Activated CD4-positive, alpha-beta T cell treated with anti-CD3 and anti-CD28 coated beads, Interleukin-10, Interleukin-2, amounts not matched to agents 100 ng/mL and 50 ng/mL, durations not matched to agents 16 hours and 8 hours (primary cell): ENCODE measurements at regions not wholly inside any gene's neighbourhood (a gene's known extent, or its start where the extent isn't known, plus 50 kb on each side); places are given as distances from the start of the nearest gene placed in this dataset.
A peak's percentile ranks its signal among the peaks of the same experiment; 100 is the strongest.
"Not testable (repeated sequence)": the region's sequence is repeated elsewhere in the genome, so short reads cannot be mapped to it uniquely, and the experiment has no call there.

Source experiments
- DNase-seq: peaks from one replicate; pipeline ENCODE4 v3.0.0-alpha.2; 2020

DNA sequence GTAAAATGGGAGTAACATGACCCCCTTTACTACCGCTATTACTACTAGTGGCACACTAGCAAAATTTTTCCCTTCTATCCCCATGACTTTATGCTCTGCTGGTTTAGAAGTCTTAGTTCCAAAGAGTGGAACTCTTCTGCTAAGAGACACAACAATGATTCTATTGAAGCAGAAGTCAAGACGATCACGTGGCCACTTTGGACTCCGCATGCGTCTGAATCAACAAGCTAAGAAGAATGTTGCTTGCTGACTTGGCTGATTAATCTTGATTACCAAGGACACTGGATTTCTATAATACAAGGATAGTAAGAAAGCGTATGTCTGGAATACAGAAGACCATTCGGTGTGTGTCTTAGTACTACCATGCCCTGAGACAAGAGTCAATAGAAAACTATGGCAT lies 244.7 kb upstream of the BTBD3 start:
- no peak for DNase-seq

DNA sequence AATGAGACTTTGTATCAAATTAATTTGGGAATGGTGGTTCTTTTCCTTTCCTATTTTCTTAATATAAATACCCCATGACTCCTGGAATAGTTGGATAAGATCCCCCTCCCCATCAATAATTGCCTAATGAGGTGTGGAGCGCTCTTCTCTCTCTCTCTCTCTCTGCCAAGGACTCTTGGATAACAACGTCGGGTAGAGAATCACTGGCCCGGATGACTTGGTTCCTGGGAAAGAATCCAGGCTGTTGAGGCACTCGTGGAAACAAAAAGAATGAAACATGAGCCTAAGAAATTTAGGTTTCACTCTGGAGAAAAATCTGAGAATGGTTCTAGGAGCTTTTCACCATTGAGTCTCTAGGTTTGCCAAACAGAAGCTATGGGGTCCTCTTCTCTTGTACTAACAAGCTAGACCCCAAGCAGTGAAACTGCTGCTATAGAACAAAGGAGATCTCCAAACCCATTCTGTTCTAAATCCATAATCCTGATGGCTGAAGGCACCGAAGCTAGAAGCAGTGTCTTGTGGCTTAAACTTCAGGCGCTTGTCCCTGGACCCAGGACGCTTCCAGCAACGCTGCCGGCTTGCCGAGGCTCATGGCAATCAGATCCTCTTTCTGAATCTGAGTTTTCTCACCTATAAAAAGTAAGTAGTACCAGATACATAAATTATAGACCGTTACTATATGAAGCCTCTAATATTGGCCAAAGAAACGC lies 241.6 kb upstream of the BTBD3 start:
- no peak for DNase-seq

GRCh38 chr20:11676630-11677287 lies 240.9 kb upstream of the BTBD3 start:
- peak; percentile 18 for DNase-seq

- no peak for DNase-seq
These were observed 240.3 kb upstream of the BTBD3 start for GRCh38 chr20:11677428-11677827.

DNA sequence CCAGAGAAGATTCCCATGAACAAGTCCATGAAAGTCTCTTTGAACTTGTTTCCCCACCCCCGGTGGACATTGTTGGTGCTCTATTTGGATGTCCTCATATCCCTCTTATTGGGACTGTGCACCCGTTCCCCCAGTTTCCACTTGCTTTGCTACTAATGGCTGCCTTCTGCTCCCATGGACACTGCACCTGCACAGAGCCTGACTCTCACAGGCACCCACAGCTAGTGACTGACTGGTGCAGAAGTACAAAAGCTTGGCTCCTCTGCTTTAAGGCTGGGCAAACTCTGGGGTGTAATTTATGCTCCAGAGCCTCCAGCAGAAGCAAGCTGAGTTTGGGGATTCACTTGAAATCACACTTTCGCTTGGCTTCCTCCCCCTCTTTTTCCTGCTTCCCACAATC lies 239.9 kb upstream of the BTBD3 start:
- no peak for DNase-seq

DNA sequence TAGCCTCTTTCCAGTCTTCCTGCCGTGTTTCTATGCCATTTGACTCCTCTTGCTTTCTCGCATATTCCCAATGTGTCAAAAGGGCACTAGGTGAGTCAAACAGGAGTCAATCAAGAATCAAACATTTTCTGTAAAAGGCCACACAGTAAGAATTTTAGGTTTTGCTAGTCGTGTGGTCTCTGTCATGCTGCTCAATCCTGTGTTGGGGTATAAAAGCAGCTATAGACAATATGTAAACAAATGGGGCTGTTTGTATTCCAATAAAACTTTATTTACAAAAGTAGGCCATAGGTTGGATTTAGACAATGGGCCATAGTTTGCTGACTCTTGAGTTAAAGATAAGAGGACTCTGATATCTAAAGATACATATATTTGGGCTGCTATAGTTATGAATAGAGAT lies 235.4 kb upstream of the BTBD3 start:
- no peak for DNase-seq

- no peak for DNase-seq
These were observed 231.5 kb upstream of the BTBD3 start for GRCh38 chr20:11686195-11686594.

DNA sequence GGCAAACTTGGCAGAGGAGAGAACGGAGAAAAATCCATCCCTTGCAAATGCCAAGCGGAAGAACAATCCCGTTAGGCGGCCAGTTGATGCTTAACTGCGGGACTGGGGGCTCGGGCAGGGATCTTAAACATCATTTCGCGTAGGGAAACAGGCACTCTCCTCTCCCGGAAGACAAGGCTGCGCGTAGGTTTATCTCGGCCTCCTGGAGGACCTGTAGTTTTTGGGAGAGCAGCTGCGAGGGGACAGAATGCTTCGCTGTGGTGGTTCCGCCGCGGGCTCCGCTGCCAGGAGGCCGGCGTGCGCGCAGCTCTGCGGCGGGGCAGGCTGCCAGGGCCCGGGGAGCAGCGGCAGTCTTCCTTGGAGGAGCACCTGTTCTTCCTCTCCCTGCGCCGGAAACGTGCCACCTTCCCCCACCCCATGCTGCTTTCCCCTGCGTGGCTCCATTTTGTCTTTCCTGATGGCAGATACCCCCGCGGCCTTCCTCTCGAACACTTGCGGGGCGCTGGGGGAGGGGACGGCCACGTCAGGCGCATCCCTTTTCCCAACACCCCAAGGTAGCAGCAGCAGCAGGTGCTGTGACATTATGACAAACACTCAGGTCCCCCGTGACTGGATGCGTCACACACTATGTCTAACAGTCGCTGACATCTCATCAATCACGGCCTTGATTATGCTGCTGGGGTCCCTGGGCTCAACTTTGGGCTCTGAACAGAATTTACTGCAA lies 230.7 kb upstream of the BTBD3 start:
- no peak for DNase-seq

DNA sequence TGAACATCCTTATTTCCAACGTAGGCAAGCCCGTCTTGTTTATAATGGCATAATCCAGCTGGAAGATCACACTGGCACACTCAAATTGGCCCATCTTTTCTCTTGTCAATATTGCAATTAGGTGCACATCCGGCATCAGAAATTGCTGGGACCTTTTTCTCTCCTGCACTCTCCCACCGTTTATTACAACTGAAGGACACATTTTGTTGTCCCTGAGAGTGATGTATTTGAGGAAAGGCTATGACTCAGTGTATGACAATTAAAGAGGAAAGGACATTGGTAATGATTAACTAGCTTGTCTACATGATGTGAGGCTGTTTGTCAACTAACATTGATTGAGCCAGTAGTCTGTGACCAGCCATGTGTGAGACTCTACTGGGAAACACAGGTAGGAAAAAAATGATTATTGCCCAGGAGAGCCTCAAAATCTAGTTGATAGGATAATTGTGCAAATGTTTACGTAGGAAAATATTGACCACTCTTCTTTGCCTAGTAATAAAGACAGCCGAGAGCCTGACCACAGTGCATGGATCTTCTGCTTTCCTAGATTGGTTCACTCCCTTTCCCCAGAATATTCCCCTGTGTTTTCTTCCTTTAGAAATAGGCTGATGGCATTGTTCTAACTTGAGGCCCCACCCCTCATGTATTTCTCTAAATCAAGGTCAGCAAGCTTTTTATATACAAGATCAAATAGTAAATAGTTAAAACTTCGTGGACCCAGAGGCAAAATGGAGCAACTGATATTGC lies 230.0 kb upstream of the BTBD3 start:
- DNase-seq = no peak

DNA sequence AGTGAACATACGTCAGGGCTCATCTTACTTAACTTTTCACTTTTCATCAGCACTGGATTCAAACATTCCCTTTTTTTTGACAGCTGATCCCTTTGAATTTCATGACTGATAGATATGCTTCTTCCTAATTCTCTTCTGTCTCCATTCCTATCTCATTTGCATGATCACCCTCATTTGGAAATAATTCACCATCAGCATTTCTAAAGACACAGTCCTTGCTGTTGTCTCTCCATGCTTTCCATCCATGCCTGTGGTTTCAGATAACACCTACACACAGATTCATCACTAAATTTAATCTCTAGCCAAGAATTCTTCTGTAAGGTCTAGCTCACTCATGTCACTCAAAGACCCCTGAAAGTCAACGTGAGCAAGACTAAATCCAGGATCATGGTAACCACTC lies 228.4 kb upstream of the BTBD3 start:
- DNase-seq = no peak

- no peak for DNase-seq
These were observed 225.9 kb upstream of the BTBD3 start for GRCh38 chr20:11691766-11692165.

DNA sequence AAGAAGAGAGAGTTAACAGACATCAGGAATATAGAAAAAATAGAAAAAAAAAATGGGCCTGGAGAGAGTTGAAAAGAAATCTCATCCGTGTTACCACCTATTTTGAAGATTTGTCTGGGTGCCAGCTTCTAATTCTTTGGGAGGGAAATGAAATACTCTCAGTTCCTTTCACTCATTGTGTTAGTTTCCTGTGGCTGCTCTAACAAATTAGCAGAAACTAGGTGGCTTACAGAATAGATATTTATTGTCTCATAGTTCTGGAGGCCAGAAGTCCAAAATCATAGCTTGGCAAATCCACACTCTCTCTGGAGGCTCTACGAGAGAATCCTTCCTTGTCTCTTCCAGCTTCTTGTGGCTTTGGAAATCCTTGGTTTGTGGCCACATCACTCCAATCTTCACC lies 225.1 kb upstream of the BTBD3 start:
- no peak for DNase-seq

- no peak for DNase-seq
These were observed 223.2 kb upstream of the BTBD3 start for GRCh38 chr20:11694467-11694866.

- no peak for DNase-seq
These were observed 220.6 kb upstream of the BTBD3 start for GRCh38 chr20:11697055-11697454.

GRCh38 chr20:11697646-11698045 lies 220.0 kb upstream of the BTBD3 start:
- DNase-seq = no peak

DNA sequence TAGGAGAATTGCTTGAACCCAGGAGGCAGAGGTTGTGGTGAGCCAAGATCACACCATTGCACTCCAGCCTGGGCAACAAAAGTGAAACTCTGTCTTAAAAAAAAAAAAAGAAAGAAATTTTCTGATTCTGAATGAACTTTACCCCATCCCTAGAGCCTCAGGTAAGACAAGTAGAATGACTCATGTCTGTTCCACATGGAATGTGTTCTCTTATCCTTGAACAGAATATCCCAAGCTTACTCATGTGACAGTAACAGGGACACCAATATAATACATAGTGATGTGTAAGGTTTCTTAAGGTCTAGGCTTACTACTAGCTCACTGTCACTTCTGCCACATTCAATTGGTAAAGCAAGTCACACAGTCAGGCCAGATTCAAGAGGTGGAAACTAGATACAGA lies 219.6 kb upstream of the BTBD3 start:
- DNase-seq = no peak

DNA sequence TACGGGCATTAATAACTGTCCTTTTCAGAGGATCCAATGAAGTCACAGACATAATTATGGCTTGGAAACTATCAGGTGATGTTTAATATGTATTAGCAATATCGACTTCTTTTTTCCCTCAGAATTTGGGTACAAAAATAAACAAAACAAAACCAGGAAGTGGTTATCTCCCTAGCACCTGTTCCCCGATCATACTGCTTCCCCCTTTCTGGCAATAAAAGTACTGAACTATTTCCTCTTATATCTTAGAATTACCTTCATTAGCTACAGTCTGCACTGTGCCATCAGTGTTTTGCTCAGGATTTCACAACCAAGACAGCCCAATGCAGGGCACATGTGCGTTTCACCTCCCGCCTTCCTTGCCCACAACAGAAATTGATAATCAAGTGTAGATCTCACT lies 216.9 kb upstream of the BTBD3 start:
- no peak for DNase-seq

- DNase-seq = no peak
These were observed 214.8 kb upstream of the BTBD3 start for GRCh38 chr20:11702721-11703518.

- DNase-seq = no peak
These were observed 212.2 kb upstream of the BTBD3 start for GRCh38 chr20:11705512-11705911.

GRCh38 chr20:11708223-11708622 lies 209.5 kb upstream of the BTBD3 start:
- DNase-seq = not testable (repeated sequence)

DNA sequence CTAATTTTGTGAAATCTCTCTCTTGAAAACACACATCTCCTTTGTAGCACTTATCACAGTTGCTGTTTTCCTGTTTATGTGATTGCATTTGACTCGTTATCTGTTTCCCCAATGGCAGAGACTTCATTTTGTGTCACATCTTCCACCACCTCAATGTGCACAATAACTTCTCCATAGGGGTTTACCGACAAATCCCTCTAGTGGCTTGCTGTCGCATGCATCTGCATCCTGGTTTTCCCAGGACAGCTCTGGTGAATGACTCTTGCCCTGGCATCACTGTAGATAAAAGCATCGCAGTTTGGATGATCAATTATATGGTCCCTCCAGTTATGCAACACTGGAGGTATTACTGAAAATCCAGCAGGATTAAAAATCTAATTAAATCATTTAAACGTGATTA lies 206.5 kb upstream of the BTBD3 start:
- no peak for DNase-seq

GRCh38 chr20:11712639-11713160 lies 205.0 kb upstream of the BTBD3 start:
- DNase-seq = no peak
